Osteoblast (primary cell): ENCODE measurements at regions not wholly inside any gene's neighbourhood (a gene's known extent, or its start where the extent isn't known, plus 50 kb on each side); places are given as distances from the start of the nearest gene placed in this dataset.

ENCODE experiments used
- DNase-seq: peaks from one replicate; pipeline ENCODE4 v3.0.0; 2011; ENCODE audit warnings: low spot score, mixed read lengths; ENCODE audit not compliant: insufficient read length; ENCODE audit errors: missing footprints
- H2AFZ ChIP-seq: 2 replicates; pipeline ENCODE4 v1.6.0; 2011; ENCODE audit warnings: mild to moderate bottlenecking, low read length
- H3K27ac ChIP-seq: 2 replicates; pipeline ENCODE4 v1.5.1; 2011; ENCODE audit warnings: mild to moderate bottlenecking, low read depth, low read length, moderate library complexity
- H3K27me3 ChIP-seq: 2 replicates; pipeline ENCODE4 v1.6.0; 2012; ENCODE audit warnings: mild to moderate bottlenecking, control low read depth, inconsistent platforms, low read length, moderate library complexity; ENCODE audit not compliant: insufficient read depth
- H3K36me3 ChIP-seq: 2 replicates; pipeline ENCODE4 v1.5.1; 2011; ENCODE audit warnings: mild to moderate bottlenecking, low read length, control low read depth, moderate library complexity; ENCODE audit not compliant: insufficient read depth
- H3K4me1 ChIP-seq: 2 replicates; pipeline ENCODE4 v1.5.1; 2011; ENCODE audit warnings: mild to moderate bottlenecking, low read length, control low read depth, moderate library complexity; ENCODE audit not compliant: insufficient read depth
- H3K4me2 ChIP-seq: 2 replicates; pipeline ENCODE4 v1.6.0; 2011; ENCODE audit warnings: mild to moderate bottlenecking, low read length; ENCODE audit not compliant: insufficient read depth
- H3K4me3 ChIP-seq: fragments of 200-600 bp; sonication (generic); 3 replicates; pipeline ENCODE4 v1.5.1; 2012; ENCODE audit warnings: mild to moderate bottlenecking, low read length, inconsistent platforms; ENCODE audit not compliant: insufficient read depth
- H3K79me2 ChIP-seq: 2 replicates; pipeline ENCODE4 v1.6.0; 2012; ENCODE audit warnings: mild to moderate bottlenecking, low read length, control low read depth, inconsistent platforms; ENCODE audit not compliant: insufficient read depth
- H3K9me3 ChIP-seq: 2 replicates; pipeline ENCODE4 v1.5.1; 2011; ENCODE audit warnings: low read depth, low read length, control low read depth
- H4K20me1 ChIP-seq: 2 replicates; pipeline ENCODE4 v1.6.0; 2012; ENCODE audit warnings: mild to moderate bottlenecking, low read length, control low read depth; ENCODE audit not compliant: insufficient read depth
- CTCF ChIP-seq: IDR thresholded peaks from 2 replicates; pipeline ENCODE4 v1.5.1; 2011; ENCODE audit warnings: mild to moderate bottlenecking, low read depth, low read length, moderate library complexity; ENCODE audit errors: extremely low read depth

- no peak overlapping the region for H3K27ac ChIP-seq
These were observed 111.1 kb upstream of the FBN2 start for GRCh38 chr5:128649192-128649591.

GRCh38 chr5:128662997-128663396, 125.0 kb upstream of the FBN2 start:
- H3K9me3 ChIP-seq = no peaks in the 10 kb centered on the region

More at GRCh38 chr5:128649192-128649591, 111.1 kb upstream of the FBN2 start:
- Histone ChIP-seq H3K4me1 (no peaks in the 10 kb centered on the region), H3K9me3 (no peaks in the 10 kb centered on the region), H3K4me3 (no peak overlapping the region), H3K36me3 (no peaks in the 10 kb centered on the region), H3K4me2 (no peak overlapping the region), H3K27me3 (no peaks in the 10 kb centered on the region), H4K20me1 (no peaks in the 10 kb centered on the region), H2AFZ (no peak overlapping the region), H3K79me2 (no peaks in the 10 kb centered on the region)
- no peak for TF ChIP-seq CTCF
- no peak for DNase-seq

GRCh38 chr5:128665747-128666355, 127.8 kb upstream of the FBN2 start:
- Histone ChIP-seq H3K4me1 (no peaks in the 10 kb centered on the region), H3K36me3 (no peaks in the 10 kb centered on the region), H3K9me3 (no peaks in the 10 kb centered on the region), H3K27me3 (no peaks in the 10 kb centered on the region), H3K4me3 (no peak overlapping the region), H3K79me2 (no peaks in the 10 kb centered on the region), H4K20me1 (no peaks in the 10 kb centered on the region), H3K27ac (no peak overlapping the region), H2AFZ (peak overlapping the region; percentile 41), H3K4me2 (no peak overlapping the region)
- no peak for TF ChIP-seq CTCF
- no peak for DNase-seq

More at GRCh38 chr5:128662997-128663396, 125.0 kb upstream of the FBN2 start:
- Histone ChIP-seq H3K4me1 (no peaks in the 10 kb centered on the region), H3K27me3 (no peaks in the 10 kb centered on the region), H2AFZ (no peak overlapping the region), H4K20me1 (no peaks in the 10 kb centered on the region), H3K79me2 (no peaks in the 10 kb centered on the region), H3K36me3 (no peaks in the 10 kb centered on the region), H3K27ac (no peak overlapping the region), H3K4me2 (no peak overlapping the region), H3K4me3 (no peak overlapping the region)
- no peak for DNase-seq
- TF ChIP-seq CTCF = no peak

DNA sequence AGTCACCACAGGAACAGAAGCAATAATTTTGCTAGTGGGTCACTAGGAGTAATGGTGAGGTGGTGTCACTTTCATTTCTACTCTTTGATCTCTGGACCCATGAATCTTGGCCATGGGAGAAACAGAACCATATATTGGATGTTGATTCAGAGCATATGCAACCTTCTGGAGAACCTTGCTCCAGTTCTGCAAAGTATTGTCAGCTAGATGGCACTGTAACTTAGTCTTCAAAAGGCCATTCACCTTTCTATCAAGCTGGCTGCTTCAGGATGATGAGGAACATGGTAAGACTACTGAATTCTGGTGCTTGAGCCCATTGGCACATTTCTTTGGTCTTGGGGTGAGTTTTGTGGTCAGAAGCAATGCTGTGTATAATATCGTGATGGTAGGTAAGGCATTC, 129.1 kb upstream of the FBN2 start:
- Histone ChIP-seq H3K79me2 (no peaks in the 10 kb centered on the region), H3K4me2 (no peak overlapping the region), H2AFZ (no peak overlapping the region), H3K4me1 (no peaks in the 10 kb centered on the region), H3K4me3 (no peak overlapping the region), H3K9me3 (no peaks in the 10 kb centered on the region), H3K36me3 (no peaks in the 10 kb centered on the region), H3K27ac (no peak overlapping the region), H3K27me3 (no peaks in the 10 kb centered on the region), H4K20me1 (no peaks in the 10 kb centered on the region)
- DNase-seq = no peak
- no peak for TF ChIP-seq CTCF
